Stimulated activated naive CD8-positive, alpha-beta T cell treated with anti-CD3 and anti-CD28 coated beads, Interleukin-15, Interleukin-2, amounts not matched to agents 100 U/mL and 50 U/mL, for 24 hours (primary cell): ENCODE measurements at regions not wholly inside any gene's neighbourhood (a gene's known extent, or its start where the extent isn't known, plus 50 kb on each side); places are given as distances from the start of the nearest gene placed in this dataset.

Experiments
- ATAC-seq: fragments of 150-1000 bp; cut with Tn5 transposase; one replicate; pipeline ENCODE4 v1.10.0; 2021
- DNase-seq: peaks from one replicate; pipeline ENCODE4 v3.0.0; 2021

DNA sequence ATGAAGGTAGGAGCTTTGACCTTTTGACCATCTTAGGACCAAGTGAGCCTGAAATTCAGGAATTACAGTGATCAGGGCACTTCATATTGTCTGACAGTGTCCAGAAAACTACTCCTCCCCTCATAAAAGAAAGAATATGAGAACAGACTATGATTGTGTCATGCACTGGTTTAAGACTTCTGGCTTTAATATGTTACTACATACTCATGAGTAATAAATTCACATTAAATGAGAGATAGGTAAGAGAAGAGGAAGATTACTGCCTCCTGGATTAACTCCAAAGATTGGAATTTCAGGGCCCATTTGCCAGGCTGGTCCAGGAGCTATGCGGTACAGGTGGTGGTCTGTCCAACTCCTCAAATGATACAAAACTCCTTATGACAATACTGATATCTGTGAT, 213.5 kb upstream of the ADRA1B start:
- ATAC-seq = no peak
- no peak for DNase-seq

DNA sequence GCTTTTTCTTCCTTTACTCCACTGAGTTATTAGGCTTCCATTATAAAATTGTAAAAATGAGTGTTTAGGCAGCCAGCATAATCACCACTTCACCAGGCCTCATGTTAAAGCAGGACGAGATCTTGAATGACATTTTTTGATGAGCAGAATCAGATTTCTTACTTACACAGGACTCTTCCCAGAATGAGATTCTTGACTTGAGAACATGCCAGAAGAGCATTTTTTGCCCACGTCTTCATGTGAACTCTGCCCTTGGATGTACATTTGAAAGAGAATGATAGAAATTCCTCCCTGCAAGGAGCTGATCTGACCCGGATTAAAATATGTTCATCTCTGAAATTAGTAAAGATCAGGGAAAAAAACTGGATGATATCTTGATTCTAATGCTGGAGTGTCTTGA, 212.1 kb upstream of the ADRA1B start:
- ATAC-seq (no peak), DNase-seq (no peak)

DNA sequence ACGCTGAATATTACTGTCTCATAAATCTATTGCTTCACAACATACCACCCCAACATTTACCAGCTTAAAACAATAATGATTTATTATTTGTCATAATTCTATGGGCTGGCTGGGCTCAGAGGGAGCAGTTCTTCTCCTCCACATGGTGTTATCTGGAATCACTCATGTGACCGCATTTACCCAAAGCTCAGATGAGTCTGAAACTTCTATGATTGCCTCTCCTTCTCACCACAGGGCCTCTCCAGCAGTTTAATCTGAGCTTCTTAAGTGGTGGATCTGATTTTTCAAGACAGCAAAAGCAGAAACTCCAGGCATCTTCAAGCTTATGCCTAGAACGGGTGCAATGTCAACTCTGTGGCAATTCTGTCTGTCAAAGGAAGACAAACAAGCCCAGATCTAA, 210.3 kb upstream of the ADRA1B start:
- ATAC-seq (no peak), DNase-seq (no peak)

DNA sequence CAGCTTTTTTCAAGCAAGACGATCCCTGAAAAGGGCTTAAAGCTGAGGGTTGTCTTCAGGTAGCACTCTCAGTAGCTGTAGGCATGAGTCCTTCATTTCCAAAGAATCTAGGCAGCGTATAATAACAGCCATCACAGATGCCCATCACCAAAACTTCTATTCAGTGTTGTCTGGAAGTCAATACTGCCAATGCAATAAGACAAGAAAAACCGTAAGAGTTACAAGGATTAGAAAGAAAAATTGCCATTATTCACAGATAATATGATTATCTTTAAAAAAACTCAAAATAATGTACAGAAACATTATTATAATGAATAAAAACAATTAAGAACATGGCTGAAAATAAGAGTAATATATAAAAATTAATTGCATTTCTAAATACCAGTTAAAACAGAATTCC, 208.2 kb upstream of the ADRA1B start:
- no peak for ATAC-seq
- no peak for DNase-seq

DNA sequence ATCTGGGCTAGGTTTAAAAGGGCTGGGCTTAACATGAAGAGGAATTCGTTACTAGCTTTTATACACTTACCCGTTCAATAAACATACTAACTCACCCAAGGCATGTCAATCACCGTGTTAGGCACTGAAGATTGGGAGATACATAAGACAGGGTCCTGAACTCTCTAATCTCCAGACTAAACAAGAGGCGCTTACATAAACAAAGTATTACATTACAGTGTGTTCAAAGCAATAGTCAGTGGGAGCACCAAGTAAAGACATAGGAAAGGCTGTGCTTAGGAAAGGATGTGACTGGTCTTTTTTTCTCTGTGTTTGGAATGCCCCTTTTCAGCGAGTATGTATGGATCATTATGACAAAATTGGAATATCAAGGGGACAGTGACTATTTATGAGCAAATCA, 203.6 kb upstream of the ADRA1B start:
- DNase-seq (no peak), ATAC-seq (no peak)

DNA sequence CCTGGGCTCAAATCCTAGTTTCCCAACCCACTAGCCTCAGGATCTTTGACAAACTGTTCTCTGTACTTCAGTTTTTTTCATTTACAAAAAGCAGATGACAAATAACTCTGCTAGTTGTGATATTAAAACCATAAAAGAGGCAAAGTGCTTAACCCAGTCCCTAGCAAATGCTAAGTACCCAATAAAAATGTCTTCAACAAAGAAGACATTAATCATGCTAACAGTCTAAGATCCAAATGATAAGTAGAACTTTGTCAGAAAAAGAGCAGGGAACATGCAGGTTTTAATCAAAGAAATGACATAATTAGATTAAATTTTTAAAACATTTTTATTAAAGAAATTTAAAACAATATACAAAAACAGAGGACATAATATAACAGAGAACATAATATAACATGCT, 203.0 kb upstream of the ADRA1B start:
- ATAC-seq (no peak), DNase-seq (no peak)

DNA sequence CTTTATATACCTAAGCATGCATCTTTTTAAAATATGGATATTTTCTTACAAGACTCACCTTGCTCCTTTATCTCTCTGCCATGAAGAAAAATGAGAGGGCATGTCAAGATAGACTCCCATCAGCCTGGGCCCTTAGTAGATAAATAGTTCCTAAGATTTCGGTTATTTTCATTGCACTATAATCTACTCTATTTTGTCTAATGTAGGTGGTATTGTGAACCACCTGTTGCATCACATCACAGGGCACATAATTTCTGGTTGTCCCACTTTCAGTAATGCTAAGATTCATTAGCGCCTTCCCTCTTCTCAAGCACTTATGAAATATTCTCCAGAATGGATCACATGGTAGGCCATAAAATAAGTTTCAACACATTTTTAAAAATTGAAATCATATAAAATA, 202.5 kb upstream of the ADRA1B start:
- DNase-seq (no peak), ATAC-seq (no peak)

DNA sequence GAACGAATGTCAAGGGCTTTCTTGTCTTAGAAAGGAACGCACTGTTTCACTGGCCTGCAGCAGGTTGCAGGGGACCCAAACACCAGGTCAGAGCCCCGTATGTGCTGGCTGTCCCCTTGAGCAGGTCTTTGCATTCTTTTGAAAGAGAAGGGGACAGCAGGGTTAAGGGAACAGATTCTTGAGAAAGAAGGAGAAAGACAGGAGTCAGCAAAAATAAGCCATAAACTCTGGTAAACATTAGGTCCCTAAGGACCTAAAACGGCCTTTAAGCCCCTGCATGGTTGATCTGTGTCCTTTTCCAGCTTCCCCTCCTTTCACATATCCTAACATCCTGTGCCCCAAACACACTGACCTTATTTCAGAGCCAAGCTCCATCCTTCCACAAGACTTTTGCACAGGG, 190.8 kb upstream of the ADRA1B start:
- ATAC-seq (no peak), DNase-seq (no peak)

DNA sequence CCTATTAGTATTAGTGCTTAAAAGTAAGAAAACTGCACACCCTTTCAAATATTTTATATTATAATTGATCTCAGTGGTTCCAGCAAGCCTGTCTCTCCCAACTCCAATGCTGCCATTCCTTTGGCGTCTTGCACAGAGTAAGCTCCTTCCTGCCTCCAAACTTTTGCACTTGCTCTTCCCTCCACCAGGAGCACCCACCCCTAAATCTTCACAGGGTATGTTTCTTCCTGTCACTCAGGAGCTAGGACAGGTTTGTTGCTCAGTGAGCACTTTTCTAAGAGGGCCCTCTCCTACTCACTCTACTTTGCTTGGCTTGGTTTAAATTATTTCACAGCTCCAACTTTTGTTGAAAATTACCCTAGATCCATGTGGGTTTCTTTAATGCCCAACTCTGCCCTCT, 189.1 kb upstream of the ADRA1B start:
- ATAC-seq = no peak

DNA sequence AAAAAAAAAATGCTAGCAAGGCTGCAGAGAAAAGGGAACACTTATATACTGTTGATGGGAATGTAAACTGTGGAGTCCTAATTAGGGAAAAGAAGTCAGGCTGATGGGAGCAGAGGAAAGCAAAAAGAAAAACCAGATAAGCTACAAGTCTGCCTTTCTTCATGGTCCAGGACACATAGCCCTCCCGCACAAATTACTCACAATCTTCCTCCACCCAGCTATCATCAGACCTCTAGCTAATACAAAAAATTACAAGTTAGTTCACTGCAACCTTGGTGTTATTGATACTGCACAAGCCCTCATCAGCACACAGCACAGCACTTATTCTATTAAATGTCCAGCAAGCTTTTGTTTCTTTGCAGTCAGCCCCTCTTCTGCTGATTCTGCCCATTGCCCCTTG, 186.0 kb upstream of the ADRA1B start:
- no peak for DNase-seq
- ATAC-seq = no peak

More for the DNA sequence above, 189.1 kb upstream of the ADRA1B start:
- no peak for DNase-seq

DNA sequence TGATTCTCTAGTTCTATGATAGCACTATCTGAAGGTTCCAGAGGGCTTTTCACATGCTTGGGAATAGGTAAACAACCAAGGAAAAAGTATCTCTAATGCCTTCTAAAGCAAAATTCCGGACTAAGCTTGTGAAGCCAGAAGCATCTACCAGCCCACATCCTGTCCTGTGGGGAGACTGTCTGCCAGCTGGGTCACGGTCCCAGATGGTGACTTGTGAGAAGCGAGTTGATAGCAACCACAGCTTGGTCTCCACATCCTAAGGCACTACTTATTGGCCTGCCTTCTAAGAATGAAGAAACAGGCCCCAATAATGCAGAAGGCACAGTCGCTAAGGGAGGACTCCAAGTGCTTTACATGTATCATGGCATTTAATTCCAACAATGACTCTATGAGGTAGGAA, 184.1 kb upstream of the ADRA1B start:
- ATAC-seq (no peak), DNase-seq (no peak)

DNA sequence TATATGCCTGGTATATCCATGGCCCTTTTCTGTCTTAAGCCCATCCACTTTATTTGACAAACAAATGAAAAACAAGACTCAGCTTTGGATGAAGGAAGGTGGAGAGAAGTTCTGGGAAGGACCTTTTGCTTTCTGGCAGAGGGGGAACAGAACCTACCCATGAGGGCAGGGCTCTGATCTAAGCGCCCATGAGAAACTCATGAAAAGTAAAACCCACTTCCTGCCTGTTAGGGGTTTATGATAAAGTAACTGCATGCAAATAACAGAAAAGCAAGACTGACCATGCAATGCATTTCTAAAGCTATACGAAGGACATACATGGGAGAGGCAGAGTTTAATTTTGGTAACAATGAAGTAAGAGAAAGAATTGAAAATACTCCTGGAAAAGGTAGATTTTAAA, 181.9 kb upstream of the ADRA1B start:
- ATAC-seq (no peak), DNase-seq (no peak)

DNA sequence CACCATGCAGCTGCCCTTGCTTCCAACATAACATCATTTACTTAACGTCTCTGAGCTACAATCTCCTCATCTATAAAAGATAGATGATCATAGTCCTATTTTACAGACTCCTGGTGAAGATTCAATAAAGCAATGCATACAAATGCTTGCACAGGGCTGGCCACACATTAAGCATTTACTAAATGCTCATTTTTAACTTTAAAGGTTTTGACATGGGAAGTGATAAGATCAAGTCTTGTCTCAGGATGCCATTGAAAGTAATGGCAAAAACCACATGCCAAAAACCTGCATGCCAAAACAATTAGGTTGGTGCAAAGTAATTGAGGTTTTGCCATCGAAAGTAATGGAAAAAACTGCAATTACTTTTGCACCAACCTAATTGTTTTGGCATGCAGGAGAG, 181.2 kb upstream of the ADRA1B start:
- no peak for DNase-seq
- no peak for ATAC-seq

DNA sequence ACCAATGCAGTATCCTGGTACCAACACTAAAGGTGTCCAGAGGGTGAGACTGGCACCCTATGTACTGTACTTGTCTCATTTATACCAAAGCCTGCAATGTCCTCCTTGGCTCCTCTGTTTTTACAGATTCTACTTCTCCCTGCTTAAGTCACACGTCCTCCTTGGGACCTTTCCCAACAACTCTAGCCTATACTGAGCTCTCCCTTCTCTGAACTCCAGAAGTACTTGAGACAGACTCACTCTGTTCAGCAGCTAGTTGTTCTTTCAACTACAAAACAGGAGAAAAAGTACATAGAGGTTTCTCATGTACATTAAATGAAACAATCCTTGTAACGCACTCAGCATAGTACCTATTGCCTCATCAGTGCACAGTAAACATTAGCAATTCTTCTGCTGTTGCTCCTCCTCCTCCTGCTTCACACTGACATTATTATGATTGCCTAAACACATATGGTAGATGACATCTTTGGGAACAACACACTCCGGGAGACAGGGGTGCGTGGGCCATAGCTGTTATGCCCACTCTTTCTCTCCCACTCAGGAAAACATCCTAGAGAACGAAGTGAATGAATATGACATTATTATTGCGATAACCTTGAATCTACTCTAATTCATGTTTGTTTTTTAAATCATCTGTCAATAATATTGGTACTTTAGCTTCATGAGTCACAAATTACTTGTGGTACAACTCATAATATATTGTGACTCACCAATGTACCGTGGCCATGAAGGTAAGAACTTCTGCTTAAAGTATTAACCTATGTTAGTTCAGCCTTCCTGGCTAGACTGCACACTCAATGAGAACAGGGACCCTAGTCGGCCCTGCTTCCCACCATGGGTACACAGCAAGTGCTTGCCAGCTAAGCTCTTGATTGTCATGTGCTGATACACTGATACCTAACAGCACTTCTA, 180.3 kb upstream of the ADRA1B start:
- DNase-seq = no peak

DNA sequence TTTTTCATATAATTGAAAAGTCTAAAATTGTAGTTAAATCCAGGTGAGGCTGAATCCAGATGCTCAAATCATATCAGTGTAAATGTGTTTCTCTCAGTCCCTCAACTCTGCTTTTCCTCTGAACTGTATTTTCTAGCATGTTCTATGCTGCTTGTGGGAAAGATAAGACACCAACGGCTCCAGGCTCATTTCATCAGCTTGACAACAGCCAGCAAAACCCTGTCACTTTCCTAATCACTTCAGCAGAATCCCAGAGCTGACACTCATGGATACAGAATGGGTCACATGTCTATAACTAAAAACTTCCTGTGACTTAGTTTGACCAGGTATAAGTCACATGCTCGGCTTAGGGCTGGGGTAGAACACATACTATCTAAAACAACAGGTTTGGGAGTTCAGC, 179.4 kb upstream of the ADRA1B start:
- ATAC-seq = no peak
- DNase-seq = no peak

More for the DNA sequence above, 180.3 kb upstream of the ADRA1B start:
- ATAC-seq = no peak

DNA sequence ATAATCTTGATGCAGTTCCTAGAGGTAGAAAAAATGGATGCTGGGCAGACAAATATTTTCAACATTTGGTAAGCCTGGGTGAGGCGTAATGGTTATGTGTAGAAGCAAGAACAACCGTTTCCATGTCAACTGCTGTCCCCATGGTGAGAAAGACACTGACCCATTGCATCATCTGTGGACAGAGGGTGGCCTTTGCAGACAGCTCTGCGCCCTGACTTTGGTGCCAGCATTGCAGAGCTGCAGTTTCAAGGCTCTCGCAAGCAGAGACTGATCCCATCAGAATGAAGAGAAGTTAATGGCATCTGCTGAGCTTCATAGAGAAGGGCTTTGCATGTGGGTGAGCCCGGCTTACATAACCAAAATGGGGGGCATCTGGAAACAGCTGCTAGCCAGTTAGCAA, 179.0 kb upstream of the ADRA1B start:
- no peak for ATAC-seq
- no peak for DNase-seq

DNA sequence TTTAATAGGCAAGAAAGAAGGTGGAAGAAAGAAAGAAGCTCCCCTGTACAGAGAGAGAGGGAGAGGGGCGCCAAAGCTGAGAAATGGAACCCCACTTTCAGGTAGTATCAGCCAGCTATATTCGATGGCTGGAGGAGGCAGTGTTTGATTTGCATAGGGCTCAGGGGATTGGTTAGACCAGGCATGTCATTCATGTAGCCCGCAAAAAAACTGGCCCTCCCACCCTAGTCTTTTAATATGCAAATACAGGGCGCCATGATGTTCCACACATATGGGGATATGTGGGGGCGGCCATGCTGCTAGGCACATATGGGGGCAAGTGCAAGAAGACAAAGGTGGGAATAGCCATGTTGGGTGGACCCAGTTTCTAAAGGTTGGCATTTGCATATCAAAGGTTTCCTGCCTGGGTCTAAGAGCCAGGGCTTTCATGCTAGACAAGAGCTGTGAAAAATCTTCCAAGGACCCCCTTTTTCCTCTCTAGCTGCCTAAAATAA, 174.4 kb upstream of the ADRA1B start:
- DNase-seq (no peak), ATAC-seq (no peak)

DNA sequence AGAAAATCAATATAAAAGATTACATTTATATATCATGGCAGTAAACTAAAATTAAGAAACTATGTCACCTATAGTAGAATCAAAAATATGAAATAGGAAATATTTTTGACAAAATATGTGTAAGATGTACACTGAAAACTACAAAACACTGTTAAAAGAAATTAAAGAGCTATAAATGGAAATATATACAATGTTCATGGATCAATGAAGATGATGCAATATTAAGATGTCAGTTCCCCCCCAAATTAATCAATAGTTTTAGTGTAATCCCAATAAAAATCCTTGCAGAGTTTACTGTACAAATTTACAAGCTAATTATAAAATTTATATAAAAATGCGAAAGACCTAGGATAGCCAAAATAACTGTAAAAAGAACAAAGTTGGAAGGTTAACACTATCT, 173.0 kb upstream of the ADRA1B start:
- DNase-seq (no peak), ATAC-seq (no peak)

DNA sequence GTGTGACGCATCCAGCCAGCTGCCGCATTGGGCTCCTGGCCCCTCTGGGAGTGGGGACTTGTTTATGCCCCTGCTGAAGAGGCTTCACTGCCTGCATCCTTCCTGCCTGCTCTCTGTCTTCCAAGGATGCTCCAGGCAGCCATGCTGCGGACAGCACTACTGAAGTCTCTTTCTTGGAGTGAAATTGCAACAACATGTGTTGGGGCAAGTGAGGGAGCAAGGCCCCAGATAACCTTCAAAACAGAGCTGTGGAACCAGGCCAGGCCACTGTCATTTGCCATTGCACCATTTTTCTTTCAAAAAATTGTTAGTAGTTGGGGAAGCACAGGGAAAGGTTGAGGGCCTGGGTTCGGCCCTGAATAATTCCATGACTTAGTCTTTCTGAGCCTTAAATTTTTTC, 169.6 kb upstream of the ADRA1B start:
- DNase-seq = no peak
- no peak for ATAC-seq

DNA sequence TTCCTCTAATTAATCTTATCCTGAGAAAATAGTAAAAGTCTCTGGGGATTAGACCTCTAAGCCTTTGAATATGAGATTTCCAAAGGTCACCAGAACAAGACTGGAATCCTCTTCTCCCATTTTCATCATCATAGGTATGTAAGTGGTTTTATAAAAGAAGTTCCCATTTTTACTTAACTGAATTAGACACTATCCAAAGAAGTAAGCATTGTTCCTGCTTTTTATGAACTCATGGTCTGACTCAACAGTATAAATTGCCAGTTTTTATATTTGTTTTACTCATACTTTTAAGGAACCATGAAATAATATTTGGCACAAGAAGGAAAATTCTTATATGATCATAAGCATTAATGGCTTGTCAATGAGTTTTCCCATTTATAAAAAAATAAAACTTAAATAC, 167.1 kb upstream of the ADRA1B start:
- no peak for ATAC-seq
- DNase-seq = no peak

DNA sequence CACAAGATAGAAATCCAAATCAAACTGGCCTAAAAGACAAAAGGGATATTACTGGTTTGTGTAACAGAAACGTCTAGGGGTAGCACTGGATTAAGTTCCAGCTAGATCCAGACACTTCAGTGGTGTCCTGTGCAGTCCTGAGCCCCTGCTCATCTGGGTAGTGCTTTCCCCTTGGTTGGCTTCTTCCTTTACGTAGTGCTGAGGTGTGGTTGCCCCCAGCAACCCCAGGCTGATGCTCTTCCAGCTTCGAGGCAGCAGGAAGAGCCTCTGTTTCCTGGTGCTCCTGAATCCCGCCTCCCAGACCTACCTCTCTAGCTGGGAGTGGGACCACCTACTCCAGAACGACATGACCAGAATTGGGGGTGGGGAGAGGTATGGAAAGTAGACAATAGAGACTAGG, 166.1 kb upstream of the ADRA1B start:
- DNase-seq (no peak), ATAC-seq (no peak)

DNA sequence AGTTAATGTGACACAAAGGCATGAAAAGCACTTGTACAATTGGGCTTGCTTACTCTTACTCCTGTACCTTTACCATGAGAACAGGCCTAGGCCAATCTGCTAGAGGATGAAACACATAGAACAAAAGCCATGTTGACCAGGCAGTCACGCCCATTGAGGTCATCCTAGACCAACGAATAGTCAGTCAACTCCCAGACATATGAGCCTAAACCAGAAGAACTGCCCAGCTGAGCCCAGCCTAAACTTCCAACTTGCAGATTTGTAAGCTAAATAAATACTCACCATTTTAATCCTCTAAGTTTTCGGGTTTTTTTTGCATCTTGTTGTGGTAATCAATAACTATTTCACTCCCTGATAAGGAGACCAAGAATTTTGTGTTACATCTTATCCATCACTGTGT, 164.8 kb upstream of the ADRA1B start:
- DNase-seq (no peak), ATAC-seq (no peak)

DNA sequence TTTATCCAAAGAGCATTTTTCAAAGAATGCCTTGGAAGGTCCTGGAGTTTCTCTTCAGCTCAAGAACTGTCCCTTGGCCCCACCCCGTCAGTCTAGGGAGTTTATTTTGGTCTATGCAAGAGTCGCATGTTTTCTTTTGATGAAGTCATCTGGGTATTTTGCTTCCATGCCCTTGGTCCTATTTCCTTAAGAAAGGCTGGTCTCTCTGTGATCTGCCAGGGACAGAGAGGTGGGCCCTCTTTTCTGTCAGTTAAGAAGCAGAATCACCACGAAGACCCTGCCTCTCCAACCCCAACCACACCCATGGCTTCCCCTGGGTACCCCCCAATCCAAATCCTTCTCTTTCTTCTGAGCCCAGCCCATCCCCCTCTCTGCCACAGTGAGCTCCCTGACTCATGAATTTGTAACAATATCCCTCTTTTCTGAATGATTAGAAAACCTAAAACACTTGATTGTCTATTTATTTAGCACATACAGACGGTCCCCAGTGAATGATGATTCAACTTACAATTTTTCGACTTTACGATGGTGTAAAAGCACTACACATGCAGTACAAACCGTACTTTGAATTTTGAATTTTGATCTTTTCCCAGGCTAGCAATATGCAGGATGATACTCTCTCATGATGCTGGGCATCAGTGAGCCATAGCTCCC, 163.5 kb upstream of the ADRA1B start:
- ATAC-seq = no peak
- no peak for DNase-seq

DNA sequence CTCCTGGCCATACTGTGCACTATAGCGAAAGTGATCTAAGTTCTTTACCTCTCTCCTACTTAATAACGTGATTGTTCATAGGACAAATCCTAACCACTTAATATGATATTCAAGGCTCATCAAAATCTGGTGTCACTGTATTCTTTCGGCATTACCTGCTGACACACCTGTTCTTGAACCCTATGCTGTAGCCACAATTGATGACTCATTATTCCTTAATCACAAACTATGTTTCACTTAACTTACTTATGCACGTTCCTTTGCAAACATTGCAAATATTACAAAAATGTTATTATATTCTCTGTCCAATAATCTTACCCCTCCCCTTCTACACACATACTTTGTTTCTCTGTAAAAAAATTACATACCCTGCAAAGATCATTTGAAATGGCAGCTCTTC, 158.1 kb upstream of the ADRA1B start:
- DNase-seq = no peak
- no peak for ATAC-seq
